ENCODE measurements at regions not wholly inside any gene's neighbourhood (a gene's known extent, or its start where the extent isn't known, plus 50 kb on each side); places are given as distances from the start of the nearest gene placed in this dataset.

GRCh38 chr2:45154606-45155155, 145.4 kb upstream of the SIX2 start:
- TF ChIP-seq TAF1 (IDR thresholded peaks at IDR 0.05; ENCODE audit: low read depth, low read length) (no peak), POLR2A (IDR thresholded peaks at IDR 0.05; ENCODE audit: low read depth, low read length) (no peak), SPI1 (IDR thresholded peaks at IDR 0.05; ENCODE audit: low read depth, low read length) (no peak)
